ENCODE measurements at regions not wholly inside any gene's neighbourhood (a gene's known extent, or its start where the extent isn't known, plus 50 kb on each side); places are given as distances from the start of the nearest gene placed in this dataset.

- Histone ChIP-seq H3K4me3 (no peak overlapping the region), H3K36me3 (no peaks in the 10 kb centered on the region), H3K27ac (no peak overlapping the region), H3K9me3 (no peaks in the 10 kb centered on the region), H3K27me3 (no peaks in the 10 kb centered on the region), H3K4me1 (no peaks in the 10 kb centered on the region)
- intact Hi-C loops (cut with DNase I; ENCODE audit: low total_unique reads), result no loop called here
- no peak for TF ChIP-seq POLR2A (IDR thresholded peaks at IDR 0.05)
- TF ChIP-seq, protein P1, sequence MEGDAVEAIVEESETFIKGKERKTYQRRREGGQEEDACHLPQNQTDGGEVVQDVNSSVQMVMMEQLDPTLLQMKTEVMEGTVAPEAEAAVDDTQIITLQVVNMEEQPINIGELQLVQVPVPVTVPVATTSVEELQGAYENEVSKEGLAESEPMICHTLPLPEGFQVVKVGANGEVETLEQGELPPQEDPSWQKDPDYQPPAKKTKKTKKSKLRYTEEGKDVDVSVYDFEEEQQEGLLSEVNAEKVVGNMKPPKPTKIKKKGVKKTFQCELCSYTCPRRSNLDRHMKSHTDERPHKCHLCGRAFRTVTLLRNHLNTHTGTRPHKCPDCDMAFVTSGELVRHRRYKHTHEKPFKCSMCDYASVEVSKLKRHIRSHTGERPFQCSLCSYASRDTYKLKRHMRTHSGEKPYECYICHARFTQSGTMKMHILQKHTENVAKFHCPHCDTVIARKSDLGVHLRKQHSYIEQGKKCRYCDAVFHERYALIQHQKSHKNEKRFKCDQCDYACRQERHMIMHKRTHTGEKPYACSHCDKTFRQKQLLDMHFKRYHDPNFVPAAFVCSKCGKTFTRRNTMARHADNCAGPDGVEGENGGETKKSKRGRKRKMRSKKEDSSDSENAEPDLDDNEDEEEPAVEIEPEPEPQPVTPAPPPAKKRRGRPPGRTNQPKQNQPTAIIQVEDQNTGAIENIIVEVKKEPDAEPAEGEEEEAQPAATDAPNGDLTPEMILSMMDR (IDR thresholded peaks at IDR 0.05), result no peak
- DNase-seq, result no peak
These were observed 125.3 kb upstream of the STMND1 start for GRCh38 chr6:16976385-16977183.

GRCh38 chr6:16974704-16975359, 127.0 kb upstream of the STMND1 start:
- TF ChIP-seq, protein P1 (IDR thresholded peaks at IDR 0.05), result no peak
- TF ChIP-seq POLR2A (IDR thresholded peaks at IDR 0.05), result no peak
- DNase-seq, result no peak
- no peaks in the 10 kb centered on the region for H3K36me3 ChIP-seq
- H3K4me1 ChIP-seq, result no peaks in the 10 kb centered on the region
- H3K27ac ChIP-seq, result no peak overlapping the region
- no peaks in the 10 kb centered on the region for H3K9me3 ChIP-seq
- no peaks in the 10 kb centered on the region for H3K27me3 ChIP-seq
- H3K4me3 ChIP-seq, result no peak overlapping the region
- intact Hi-C loops (cut with DNase I; ENCODE audit: low total_unique reads), result no loop called here

GRCh38 chr6:16974387-16974673, 127.5 kb upstream of the STMND1 start:
- DNase-seq, result no peak
- Histone ChIP-seq H3K27me3 (no peaks in the 10 kb centered on the region), H3K27ac (no peak overlapping the region), H3K9me3 (no peaks in the 10 kb centered on the region), H3K4me3 (no peak overlapping the region), H3K4me1 (no peaks in the 10 kb centered on the region), H3K36me3 (no peaks in the 10 kb centered on the region)
- TF ChIP-seq, protein P1 (IDR thresholded peaks at IDR 0.05), result no peak
- TF ChIP-seq POLR2A (IDR thresholded peaks at IDR 0.05), result no peak
- intact Hi-C loops (cut with DNase I; ENCODE audit: low total_unique reads), result no loop called here

- intact Hi-C loops (cut with DNase I; ENCODE audit: low total_unique reads), result no loop called here
- TF ChIP-seq, protein P1 (IDR thresholded peaks at IDR 0.05), result no peak
- TF ChIP-seq POLR2A (IDR thresholded peaks at IDR 0.05), result no peak
These were observed 128.1 kb upstream of the STMND1 start for GRCh38 chr6:16973545-16974386.

DNA sequence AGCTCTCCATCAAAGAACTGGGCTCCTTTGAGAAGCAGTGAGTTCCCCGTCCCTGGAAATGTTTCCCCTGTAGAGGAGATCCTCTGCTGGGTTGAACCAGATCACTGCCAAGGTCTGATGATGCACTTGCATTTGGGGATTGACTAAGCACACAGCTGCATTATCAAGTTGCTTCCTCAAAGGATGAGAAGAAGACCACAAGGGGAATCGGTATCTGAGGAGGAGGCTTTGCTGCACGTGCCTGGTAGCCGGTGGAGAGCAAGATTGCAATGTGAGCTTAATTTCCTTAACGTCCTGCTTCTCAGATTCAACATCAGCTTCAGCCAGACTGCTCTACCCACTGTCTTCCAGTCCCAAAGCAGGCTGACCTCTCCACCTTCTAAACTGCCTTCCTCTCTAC, 128.8 kb upstream of the STMND1 start:
- no peak for TF ChIP-seq POLR2A (IDR thresholded peaks at IDR 0.05)
- TF ChIP-seq, protein P1 (IDR thresholded peaks at IDR 0.05), result no peak
- Histone ChIP-seq H3K9me3 (no peaks in the 10 kb centered on the region), H3K27me3 (no peaks in the 10 kb centered on the region), H3K4me3 (no peak overlapping the region), H3K4me1 (no peaks in the 10 kb centered on the region), H3K27ac (no peak overlapping the region), H3K36me3 (no peaks in the 10 kb centered on the region)
- no peak for DNase-seq
- intact Hi-C loops (cut with DNase I; ENCODE audit: low total_unique reads), result no loop called here

More at GRCh38 chr6:16973545-16974386, 128.1 kb upstream of the STMND1 start:
- Histone ChIP-seq H3K4me3 (no peak overlapping the region), H3K4me1 (no peaks in the 10 kb centered on the region), H3K36me3 (no peaks in the 10 kb centered on the region), H3K27ac (no peak overlapping the region), H3K27me3 (no peaks in the 10 kb centered on the region), H3K9me3 (no peaks in the 10 kb centered on the region)
- DNase-seq, result no peak
